ENCODE measurements at regions not wholly inside any gene's neighbourhood (a gene's known extent, or its start where the extent isn't known, plus 50 kb on each side); places are given as distances from the start of the nearest gene placed in this dataset.
"Not testable (repeated sequence)": the region's sequence is repeated elsewhere in the genome, so short reads cannot be mapped to it uniquely, and the experiment has no call there.

- DNase-seq: no peak
Observed at GRCh38 chr2:223300326-223300725, 248.3 kb downstream of the KCNE4 start.

- peak; percentile 24 for DNase-seq
Observed at GRCh38 chr2:223306371-223306770, 254.4 kb downstream of the KCNE4 start.

DNA sequence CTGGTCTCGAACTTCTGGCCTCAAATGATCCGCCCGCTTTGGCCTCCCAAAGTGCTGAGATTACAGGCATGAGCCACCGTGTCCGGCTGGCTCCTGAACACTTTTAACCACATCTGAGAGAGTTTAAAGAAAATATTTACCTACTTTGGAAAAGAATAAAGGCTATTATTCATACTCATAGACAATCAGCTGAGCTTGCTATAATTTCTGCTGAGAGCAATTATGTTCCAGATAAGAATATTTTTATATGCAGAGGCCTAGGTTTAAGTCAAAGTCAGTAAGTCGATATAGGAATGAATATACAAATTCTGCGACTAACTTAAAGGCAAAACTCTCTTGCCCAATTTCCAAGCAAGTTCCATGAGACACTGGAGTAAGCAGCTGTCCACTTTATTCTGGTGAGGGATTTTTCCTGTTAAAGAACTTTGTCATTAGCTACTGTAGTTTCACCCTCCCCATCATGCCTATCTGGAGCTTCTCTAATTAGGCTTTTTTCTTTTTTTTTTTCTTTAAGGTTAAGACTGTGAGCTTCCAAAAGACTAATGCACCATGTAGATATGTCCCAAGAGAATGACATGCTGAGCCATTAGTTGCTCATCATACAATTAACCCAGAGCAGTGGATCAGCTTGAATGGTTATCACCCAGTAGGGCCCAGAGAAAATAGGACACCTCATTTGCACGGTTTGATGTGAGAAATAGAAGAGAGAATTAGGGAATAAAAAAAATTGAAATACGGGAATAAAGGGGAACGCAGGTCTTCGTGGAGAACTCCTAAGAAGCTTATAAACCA lies 260.1 kb downstream of the KCNE4 start:
- DNase-seq: no peak

DNA sequence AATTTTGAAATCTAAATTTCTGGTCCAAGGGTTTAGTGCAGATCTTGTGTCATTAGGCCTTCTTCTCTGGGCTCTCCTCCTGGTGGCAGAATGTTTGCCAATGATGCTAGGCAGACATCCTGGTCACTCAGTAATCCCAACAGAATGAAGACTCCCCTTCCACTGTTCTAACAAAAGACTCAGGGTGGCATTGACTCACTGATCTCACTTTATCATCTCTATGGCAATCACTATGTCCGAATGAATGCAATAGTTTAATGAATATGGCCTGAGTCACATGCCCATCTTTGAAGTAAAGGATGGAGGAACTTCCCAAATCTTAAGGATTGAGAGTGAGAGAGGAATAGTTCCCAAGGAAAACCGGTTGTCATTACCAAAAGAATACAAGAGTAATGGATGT lies 261.1 kb downstream of the KCNE4 start:
- DNase-seq: no peak

- no peak for DNase-seq
Observed at GRCh38 chr2:223314811-223315210, 262.8 kb downstream of the KCNE4 start.

DNA sequence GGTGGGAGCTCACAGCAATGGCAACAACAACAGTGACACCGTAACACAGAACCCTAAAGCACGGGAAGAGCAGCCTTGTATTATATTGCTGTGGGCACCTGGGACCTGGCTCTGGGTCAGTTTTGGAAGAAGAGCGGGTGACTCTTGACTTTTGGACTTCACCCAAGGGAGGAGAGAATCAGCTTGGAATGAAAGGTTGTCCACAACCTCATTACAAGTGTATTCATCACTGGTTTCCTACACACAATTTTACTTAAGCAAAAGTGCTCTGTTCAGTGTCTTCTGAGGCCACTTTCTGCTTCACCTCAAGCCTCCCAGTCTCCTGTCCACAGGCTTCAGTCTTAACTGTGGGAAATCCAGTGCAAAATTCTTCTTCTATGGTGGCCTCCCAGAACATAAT lies 263.8 kb downstream of the KCNE4 start:
- DNase-seq: no peak

- no peak for DNase-seq
Observed at GRCh38 chr2:223316342-223316741, 264.4 kb downstream of the KCNE4 start.

- DNase-seq: no peak
Observed at GRCh38 chr2:223319601-223320000, 267.6 kb downstream of the KCNE4 start.

DNA sequence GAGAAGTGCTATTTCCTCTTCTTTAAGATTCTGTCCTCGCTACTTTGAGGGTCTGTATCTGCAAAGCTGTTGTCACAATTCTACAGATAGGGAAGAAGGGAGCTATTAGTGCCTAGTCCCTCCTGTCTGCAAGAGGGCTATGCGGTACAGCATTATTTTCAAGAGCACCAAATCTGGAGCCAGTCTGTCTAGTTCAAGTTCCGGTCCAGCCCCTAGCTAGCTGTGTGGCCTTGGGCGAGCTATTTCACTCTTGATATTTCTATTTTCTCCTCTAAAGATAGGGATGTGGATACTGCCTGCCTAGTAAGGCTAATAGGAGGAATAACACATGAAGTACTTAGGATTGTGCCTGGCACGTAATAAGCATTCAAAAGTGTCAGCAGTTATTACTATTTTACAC lies 272.4 kb downstream of the KCNE4 start:
- DNase-seq: no peak

DNA sequence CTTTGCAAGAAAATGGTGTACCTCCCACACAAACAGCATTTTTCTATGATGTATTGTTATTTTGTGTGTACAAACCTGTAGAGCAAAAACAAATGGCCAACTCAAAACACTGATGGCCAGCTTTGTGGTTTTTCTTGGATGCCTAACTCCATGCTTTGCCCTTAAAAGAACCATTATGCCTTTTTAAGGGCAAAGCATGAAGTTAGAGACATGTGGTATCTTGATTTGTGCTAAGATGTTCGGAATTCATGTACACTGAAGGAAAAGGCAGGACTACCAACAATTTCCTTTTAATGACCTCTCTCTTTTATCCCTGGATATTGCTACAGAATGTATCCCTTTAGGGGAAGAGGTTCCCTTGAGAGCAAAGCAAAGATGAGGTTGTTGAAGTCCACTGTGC lies 273.6 kb downstream of the SCG2 start:
- no peak for DNase-seq

DNA sequence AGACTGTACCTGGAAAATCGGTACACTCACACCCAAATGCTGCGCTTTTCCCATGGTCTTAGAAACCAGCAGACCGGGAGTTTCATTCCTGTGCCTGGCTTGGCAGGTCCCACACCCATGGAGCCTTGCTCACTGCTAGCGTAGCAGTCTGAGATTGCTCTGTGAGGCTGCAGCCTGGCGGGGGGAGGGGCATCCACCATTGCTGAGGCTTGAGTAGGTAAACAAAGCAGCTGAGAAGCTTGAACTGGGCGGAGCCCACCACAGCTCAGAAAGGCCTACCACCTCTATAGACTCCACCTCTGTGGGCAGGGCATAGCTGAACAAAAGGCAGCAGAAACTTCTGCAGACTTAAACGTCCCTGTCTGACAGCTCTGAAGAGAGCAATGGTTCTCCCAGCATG lies 271.4 kb downstream of the SCG2 start:
- DNase-seq: not testable (repeated sequence)

- DNase-seq: no peak
Observed at GRCh38 chr2:223338016-223338415, 264.1 kb downstream of the SCG2 start.

- DNase-seq: no peak
Observed at GRCh38 chr2:223357076-223357475, 245.1 kb downstream of the SCG2 start.

- DNase-seq: no peak
Observed at GRCh38 chr2:223363085-223363484, 239.1 kb downstream of the SCG2 start.

DNA sequence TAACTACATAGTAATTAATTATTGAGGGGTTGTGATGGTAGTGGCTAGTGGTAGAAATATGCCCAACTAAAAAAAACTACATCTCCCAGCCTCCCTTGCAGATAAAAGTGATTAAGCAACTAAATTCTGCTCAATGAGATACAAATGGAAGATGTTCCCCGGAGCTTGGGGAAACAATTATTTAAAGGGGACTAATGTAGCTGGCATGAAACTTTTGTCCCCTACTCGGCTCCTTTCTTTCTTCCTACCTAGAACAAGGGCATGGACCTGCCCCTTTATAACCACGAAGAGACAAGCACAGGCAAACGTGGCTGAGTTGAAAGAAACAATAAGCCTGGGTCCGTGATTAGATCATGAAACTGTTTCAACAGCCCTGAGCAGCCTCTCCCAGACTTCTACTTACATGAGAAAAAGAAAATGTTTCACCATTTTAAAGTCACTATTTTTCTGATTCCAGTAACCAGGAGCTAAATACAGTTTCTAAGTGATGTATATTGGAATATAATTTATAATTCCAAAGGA lies 236.9 kb downstream of the SCG2 start:
- no peak for DNase-seq

DNA sequence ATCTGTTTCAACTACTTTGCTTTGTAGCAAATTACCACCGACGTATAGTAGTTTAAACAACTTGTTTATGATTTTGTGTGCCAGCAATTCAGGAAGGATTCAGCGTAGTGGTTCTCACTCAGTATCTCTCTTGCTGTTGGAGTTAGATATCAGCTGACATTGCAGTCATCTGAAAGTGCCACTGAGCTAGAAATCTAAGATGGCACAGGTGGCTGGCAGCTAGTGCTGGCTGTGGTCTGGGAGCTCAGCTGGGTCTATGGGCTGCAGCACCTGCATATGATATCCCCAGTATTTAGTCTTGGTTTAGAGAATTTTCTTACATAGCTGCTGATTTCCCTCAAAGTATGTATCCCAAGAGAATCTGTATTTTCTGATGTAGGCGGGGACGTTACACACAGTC lies 235.6 kb downstream of the SCG2 start:
- no peak for DNase-seq

- DNase-seq: no peak
Observed at GRCh38 chr2:223368481-223368880, 233.7 kb downstream of the SCG2 start.

DNA sequence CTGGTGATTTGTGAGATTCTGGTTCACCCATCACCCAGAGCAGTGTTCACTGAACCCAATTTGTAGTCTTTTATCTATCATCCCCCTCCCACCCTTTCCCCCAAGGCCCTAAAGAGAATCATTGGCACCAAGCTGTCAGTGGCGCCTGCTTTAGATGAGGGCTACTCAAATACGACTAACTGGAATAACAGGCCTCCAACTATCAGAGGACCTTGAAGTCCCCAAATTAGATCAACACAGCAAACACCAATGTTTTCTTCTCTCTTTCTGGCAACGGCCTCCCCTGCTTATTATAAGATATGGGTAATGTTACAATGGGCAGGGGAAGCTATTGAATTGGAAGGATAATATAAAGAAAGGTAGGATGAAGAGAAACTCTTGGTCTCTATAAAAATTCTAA lies 232.3 kb downstream of the SCG2 start:
- DNase-seq: no peak

GRCh38 chr2:223383315-223383714 lies 218.8 kb downstream of the SCG2 start:
- DNase-seq: no peak

GRCh38 chr2:223386189-223386588 lies 216.0 kb downstream of the SCG2 start:
- DNase-seq: no peak

- no peak for DNase-seq
Observed at GRCh38 chr2:223386984-223387383, 215.2 kb downstream of the SCG2 start.

DNA sequence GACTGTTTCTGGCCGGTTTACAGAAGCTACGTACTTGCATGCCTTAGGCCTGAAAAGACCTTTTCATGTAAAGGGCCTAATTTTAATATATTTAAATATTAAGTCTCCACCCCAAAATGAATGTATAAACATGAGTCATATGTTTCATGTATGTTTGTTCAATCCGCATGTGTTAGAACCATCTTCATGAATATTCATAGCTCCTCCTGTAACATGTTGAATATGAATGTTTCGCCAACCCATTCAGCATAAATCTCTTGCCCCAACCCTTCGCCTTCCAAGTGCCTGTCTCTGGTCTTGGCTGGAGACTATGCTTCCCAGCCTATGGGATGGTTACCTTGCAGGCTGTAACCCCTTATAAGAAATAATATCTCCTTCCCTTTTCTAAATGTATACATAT lies 212.5 kb downstream of the SCG2 start:
- DNase-seq: no peak

DNA sequence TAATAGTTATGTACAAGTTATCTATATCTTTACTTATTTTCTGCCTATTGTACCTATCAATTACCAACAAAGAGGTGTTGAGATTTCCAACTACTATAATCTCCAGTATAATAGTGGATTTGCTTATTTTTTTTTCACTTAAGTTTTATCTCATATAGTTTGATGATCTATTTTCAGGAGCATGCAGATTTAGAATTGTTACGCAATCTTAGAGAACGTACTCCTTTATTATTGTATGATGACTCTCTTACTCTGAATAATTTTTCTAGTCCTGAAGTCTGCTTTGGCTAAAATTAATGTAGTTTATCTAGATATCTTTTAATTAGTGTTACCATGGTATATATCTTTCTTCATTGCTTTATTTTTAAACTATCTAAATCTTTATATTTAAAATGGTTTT lies 205.2 kb downstream of the SCG2 start:
- DNase-seq: no peak

GRCh38 chr2:223399357-223399957 lies 202.7 kb downstream of the SCG2 start:
- no peak for DNase-seq

GRCh38 chr2:223404616-223405015 lies 197.5 kb downstream of the SCG2 start:
- no peak for DNase-seq
